Thyroid gland (tissue), 4 donors: ENCODE measurements at regions not wholly inside any gene's neighbourhood (a gene's known extent, or its start where the extent isn't known, plus 50 kb on each side); places are given as distances from the start of the nearest gene placed in this dataset.

Source experiments
- CTCF ChIP-seq, 6 experiments: fragments of 200-600 bp in 3 of 6; fragments of 450-650 bp in 3 of 6; sonication (generic) in 3 of 6; IDR thresholded peaks; one replicate each; pipeline ENCODE4 v1.5.1; 2016 to 2019; ENCODE audit warnings: antibody characterized with exemption in 6 of 6, mild to moderate bottlenecking in 2 of 6, inconsistent platforms in 1 of 6, moderate library complexity in 1 of 6
- POLR2A ChIP-seq, 2 donors: fragments of 450-650 bp; IDR thresholded peaks; one replicate each; pipeline ENCODE4 v1.6.1; 2017; ENCODE audit warnings: antibody characterized with exemption in 2 of 2, mild to moderate bottlenecking in 2 of 2, moderate library complexity in 1 of 2

- TF ChIP-seq CTCF (IDR thresholded peaks at IDR 0.05), result no peak
- no peak for TF ChIP-seq POLR2A (IDR thresholded peaks at IDR 0.05)
These were observed 325.6 kb downstream of the SOX11 start for GRCh38 chr2:6017736-6018286.
